DOHH2 (cell line): ENCODE measurements at regions not wholly inside any gene's neighbourhood (a gene's known extent, or its start where the extent isn't known, plus 50 kb on each side); places are given as distances from the start of the nearest gene placed in this dataset.
"Not testable (repeated sequence)": the region's sequence is repeated elsewhere in the genome, so short reads cannot be mapped to it uniquely, and the experiment has no call there.

Experiments
- H3F3A ChIP-seq: fragments of 200-600 bp; sonication (generic), shearing (Covaris generic); 2 replicates; pipeline ENCODE4 v1.6.0; 2016; ENCODE audit warnings: antibody characterized with exemption, mild to moderate bottlenecking; ENCODE audit not compliant: control insufficient read depth, insufficient read depth
- H3K27ac ChIP-seq: fragments of 200-600 bp; sonication (generic); 2 replicates; pipeline ENCODE4 v1.5.1; 2014; ENCODE audit warnings: low read depth, mild to moderate bottlenecking, low read length, moderate library complexity
- H3K27me3 ChIP-seq: fragments of 200-600 bp; sonication (generic); 2 replicates; pipeline ENCODE4 v1.6.1; 2014; ENCODE audit warnings: mild to moderate bottlenecking, low read length, mixed read lengths; ENCODE audit not compliant: control insufficient read depth
- H3K36me3 ChIP-seq: fragments of 200-600 bp; sonication (generic); 2 replicates; pipeline ENCODE4 v1.6.1; 2014; ENCODE audit warnings: mild to moderate bottlenecking, low read length, moderate library complexity, mixed read lengths; ENCODE audit not compliant: control insufficient read depth
- H3K4me1 ChIP-seq: fragments of 200-600 bp; sonication (generic); 2 replicates; pipeline ENCODE4 v1.6.1; 2014; ENCODE audit warnings: mild to moderate bottlenecking, low read length, mixed read lengths; ENCODE audit not compliant: control insufficient read depth
- H3K4me2 ChIP-seq: fragments of 200-600 bp; sonication (generic); 2 replicates; pipeline ENCODE4 v1.6.0; 2014; ENCODE audit warnings: mild to moderate bottlenecking, low read length, moderate library complexity
- H3K4me3 ChIP-seq: fragments of 200-600 bp; sonication (generic); 2 replicates; pipeline ENCODE4 v1.5.1; 2014; ENCODE audit warnings: mild to moderate bottlenecking, low read length, mixed read lengths
- H3K79me2 ChIP-seq: fragments of 200-600 bp; sonication (generic); 2 replicates; pipeline ENCODE4 v1.6.1; 2014; ENCODE audit warnings: mild to moderate bottlenecking, low read length, mixed read lengths; ENCODE audit not compliant: control insufficient read depth
- H3K9me2 ChIP-seq: fragments of 200-600 bp; sonication (generic); replicated peaks from 2 replicates; pipeline ENCODE4 v1.6.1; 2014; ENCODE audit warnings: mild to moderate bottlenecking, low read length, mixed read lengths; ENCODE audit not compliant: control insufficient read depth
- H3K9me3 ChIP-seq: fragments of 200-600 bp; sonication (generic); 2 replicates; pipeline ENCODE4 v1.6.1; 2014; ENCODE audit warnings: antibody characterized with exemption, low read length, mixed read lengths; ENCODE audit not compliant: control insufficient read depth, insufficient read depth
- H4K20me1 ChIP-seq: fragments of 200-600 bp; sonication (generic); 2 replicates; pipeline ENCODE4 v1.6.0; 2014; ENCODE audit warnings: low read depth, mild to moderate bottlenecking, antibody characterized with exemption, low read length, moderate library complexity; ENCODE audit not compliant: control insufficient read depth, insufficient read depth
- CTCF ChIP-seq: fragments of 200-600 bp; sonication (generic); IDR thresholded peaks from one replicate; pipeline ENCODE4 v1.5.1; 2014; ENCODE audit warnings: antibody characterized with exemption, mild to moderate bottlenecking, low read depth, low read length; ENCODE audit not compliant: poor library complexity, severe bottlenecking
- EZH2phosphoT487 ChIP-seq: fragments of 200-600 bp; sonication (generic); IDR thresholded peaks from 2 replicates; pipeline ENCODE4 v1.6.1; 2017; ENCODE audit warnings: borderline replicate concordance, mild to moderate bottlenecking, antibody characterized with exemption, low read length, moderate library complexity, mixed read lengths

GRCh38 chr15:58362262-58362922, 69.4 kb upstream of the LIPC start:
- H3K4me3 ChIP-seq = no peak overlapping the region
- no peaks in the 10 kb centered on the region for H3K4me1 ChIP-seq
- no peaks in the 10 kb centered on the region for H3K79me2 ChIP-seq
- no peaks in the 10 kb centered on the region for H3K9me2 ChIP-seq
- TF ChIP-seq EZH2phosphoT487 (no peak), CTCF (no peak)
- H3K36me3 ChIP-seq = no peaks in the 10 kb centered on the region
- no peak overlapping the region for H3K4me2 ChIP-seq
- no peak overlapping the region for H3K27ac ChIP-seq
- H3F3A ChIP-seq = no peaks in the 10 kb centered on the region
- H3K9me3 ChIP-seq = no peaks in the 10 kb centered on the region
- no peaks in the 10 kb centered on the region for H3K27me3 ChIP-seq
- H4K20me1 ChIP-seq = no peaks in the 10 kb centered on the region

- H3K9me2 ChIP-seq, H3K27ac ChIP-seq, H3K4me3 ChIP-seq, H3K4me1 ChIP-seq, H3K4me2 ChIP-seq, H3K9me3 ChIP-seq, H3K27me3 ChIP-seq, H3F3A ChIP-seq, H3K36me3 ChIP-seq, H4K20me1 ChIP-seq, H3K79me2 ChIP-seq: not testable (repeated sequence)
These were observed 68.7 kb upstream of the LIPC start for GRCh38 chr15:58363118-58363517.

- H3K4me1 ChIP-seq, H3K9me2 ChIP-seq, H3K4me3 ChIP-seq, H3K9me3 ChIP-seq, H4K20me1 ChIP-seq, H3K36me3 ChIP-seq, H3K27ac ChIP-seq, H3K79me2 ChIP-seq, H3K27me3 ChIP-seq, H3K4me2 ChIP-seq, H3F3A ChIP-seq: not testable (repeated sequence)
These were observed 68.1 kb upstream of the LIPC start for GRCh38 chr15:58363673-58364072.

- not testable (repeated sequence) for H3K27ac ChIP-seq, H4K20me1 ChIP-seq, H3K4me2 ChIP-seq, H3K79me2 ChIP-seq, H3K4me3 ChIP-seq, H3K27me3 ChIP-seq, H3F3A ChIP-seq, H3K4me1 ChIP-seq, H3K9me3 ChIP-seq, H3K36me3 ChIP-seq, H3K9me2 ChIP-seq
These were observed 66.7 kb upstream of the LIPC start for GRCh38 chr15:58365098-58365497.

- Histone ChIP-seq H3K9me2 (no peaks in the 10 kb centered on the region), H3K36me3 (no peaks in the 10 kb centered on the region), H3K27me3 (no peaks in the 10 kb centered on the region), H4K20me1 (no peaks in the 10 kb centered on the region), H3K4me1 (no peaks in the 10 kb centered on the region), H3K9me3 (no peaks in the 10 kb centered on the region), H3K4me3 (no peak overlapping the region), H3K4me2 (no peak overlapping the region), H3F3A (no peaks in the 10 kb centered on the region), H3K79me2 (no peaks in the 10 kb centered on the region), H3K27ac (no peak overlapping the region)
- TF ChIP-seq CTCF = no peak
- TF ChIP-seq EZH2phosphoT487 = no peak
These were observed 62.5 kb upstream of the LIPC start for GRCh38 chr15:58369261-58369701.
